ENCODE measurements at regions not wholly inside any gene's neighbourhood (a gene's known extent, or its start where the extent isn't known, plus 50 kb on each side); places are given as distances from the start of the nearest gene placed in this dataset.

DNA sequence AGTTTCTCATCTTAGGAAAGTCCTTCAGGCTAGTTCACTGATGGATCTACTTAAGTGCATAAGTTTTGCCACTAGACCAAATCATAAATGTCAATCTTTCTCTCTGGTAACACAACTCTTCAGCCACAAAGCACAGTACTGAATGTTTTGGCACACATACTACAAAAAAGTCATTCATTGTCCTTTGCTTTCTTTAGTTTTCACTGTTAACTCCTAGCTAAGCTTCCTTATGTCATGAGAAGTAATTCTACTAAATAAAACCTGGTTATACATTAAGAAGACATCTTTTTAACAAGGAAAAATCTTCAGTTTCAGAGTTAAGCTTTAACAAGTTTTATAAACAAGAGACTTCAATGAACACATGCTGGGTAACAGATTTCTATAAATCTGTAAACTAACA is 379.2 kb upstream of the NFIA start:
- no peak overlapping the region for H2AFZ ChIP-seq (ENCODE audit: low read depth, low read length, severe bottlenecking)
- no peaks in the 10 kb centered on the region for H3K27me3 ChIP-seq (ENCODE audit: low read length)
- no peak overlapping the region for H3K27ac ChIP-seq (ENCODE audit: low read depth, low read length)
- no peak for TF ChIP-seq EZH2phosphoT487 (conservative IDR thresholded peaks at IDR 0.05; ENCODE audit: low read length)
- TF ChIP-seq, protein P1, sequence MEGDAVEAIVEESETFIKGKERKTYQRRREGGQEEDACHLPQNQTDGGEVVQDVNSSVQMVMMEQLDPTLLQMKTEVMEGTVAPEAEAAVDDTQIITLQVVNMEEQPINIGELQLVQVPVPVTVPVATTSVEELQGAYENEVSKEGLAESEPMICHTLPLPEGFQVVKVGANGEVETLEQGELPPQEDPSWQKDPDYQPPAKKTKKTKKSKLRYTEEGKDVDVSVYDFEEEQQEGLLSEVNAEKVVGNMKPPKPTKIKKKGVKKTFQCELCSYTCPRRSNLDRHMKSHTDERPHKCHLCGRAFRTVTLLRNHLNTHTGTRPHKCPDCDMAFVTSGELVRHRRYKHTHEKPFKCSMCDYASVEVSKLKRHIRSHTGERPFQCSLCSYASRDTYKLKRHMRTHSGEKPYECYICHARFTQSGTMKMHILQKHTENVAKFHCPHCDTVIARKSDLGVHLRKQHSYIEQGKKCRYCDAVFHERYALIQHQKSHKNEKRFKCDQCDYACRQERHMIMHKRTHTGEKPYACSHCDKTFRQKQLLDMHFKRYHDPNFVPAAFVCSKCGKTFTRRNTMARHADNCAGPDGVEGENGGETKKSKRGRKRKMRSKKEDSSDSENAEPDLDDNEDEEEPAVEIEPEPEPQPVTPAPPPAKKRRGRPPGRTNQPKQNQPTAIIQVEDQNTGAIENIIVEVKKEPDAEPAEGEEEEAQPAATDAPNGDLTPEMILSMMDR (IDR thresholded peaks at IDR 0.05; ENCODE audit: insufficient read depth, low read length, poor library complexity, severe bottlenecking): no peak
- H3K36me3 ChIP-seq (ENCODE audit: low read length): no peaks in the 10 kb centered on the region
- no peak overlapping the region for H3K4me3 ChIP-seq (ENCODE audit: insufficient read depth, low read length, poor library complexity, severe bottlenecking)
- no peaks in the 10 kb centered on the region for H4K20me1 ChIP-seq (ENCODE audit: low read depth, low read length)
- no peak overlapping the region for H3K9ac ChIP-seq (ENCODE audit: low read length)
- H3K4me2 ChIP-seq (ENCODE audit: low read depth, low read length, poor library complexity, severe bottlenecking): no peak overlapping the region
- no peaks in the 10 kb centered on the region for H3K9me3 ChIP-seq (ENCODE audit: insufficient read depth, low read length)
- H3F3A ChIP-seq (ENCODE audit: insufficient read depth): no peaks in the 10 kb centered on the region
- H3K79me2 ChIP-seq (ENCODE audit: insufficient read depth, low read length): no peaks in the 10 kb centered on the region
- H3K9me2 ChIP-seq (replicated peaks; ENCODE audit: insufficient read depth, low read length): no peaks in the 10 kb centered on the region

DNA sequence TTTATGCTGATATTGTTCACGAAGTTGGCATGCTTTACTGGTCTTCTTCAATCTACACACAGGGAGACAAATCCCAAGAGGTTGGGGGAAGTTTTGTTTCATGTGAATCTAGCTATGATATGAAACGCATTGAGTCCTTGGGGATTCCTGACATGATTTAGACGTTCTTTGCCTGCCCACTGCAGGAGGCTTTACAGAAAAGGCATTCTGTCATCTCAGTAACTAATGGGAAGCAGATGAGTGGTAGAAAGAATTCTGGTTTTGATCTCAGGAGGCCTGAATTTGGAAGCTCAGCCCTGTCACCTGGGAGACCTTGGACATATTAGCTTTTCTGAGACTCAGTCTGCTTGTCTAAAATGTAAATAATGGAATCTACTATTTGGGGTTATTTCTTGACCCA is 383.0 kb upstream of the NFIA start:
- H3K36me3 ChIP-seq (ENCODE audit: low read length): no peaks in the 10 kb centered on the region
- H3K4me2 ChIP-seq (ENCODE audit: low read depth, low read length, poor library complexity, severe bottlenecking): no peak overlapping the region
- H3K9ac ChIP-seq (ENCODE audit: low read length): no peak overlapping the region
- no peaks in the 10 kb centered on the region for H3F3A ChIP-seq (ENCODE audit: insufficient read depth)
- no peak overlapping the region for H3K27ac ChIP-seq (ENCODE audit: low read depth, low read length)
- no peak for TF ChIP-seq EZH2phosphoT487 (conservative IDR thresholded peaks at IDR 0.05; ENCODE audit: low read length)
- TF ChIP-seq, protein P1 (IDR thresholded peaks at IDR 0.05; ENCODE audit: insufficient read depth, low read length, poor library complexity, severe bottlenecking): no peak
- H3K9me2 ChIP-seq (replicated peaks; ENCODE audit: insufficient read depth, low read length): no peaks in the 10 kb centered on the region
- no peaks in the 10 kb centered on the region for H3K27me3 ChIP-seq (ENCODE audit: low read length)
- no peak overlapping the region for H3K4me3 ChIP-seq (ENCODE audit: insufficient read depth, low read length, poor library complexity, severe bottlenecking)
- no peak overlapping the region for H2AFZ ChIP-seq (ENCODE audit: low read depth, low read length, severe bottlenecking)
- no peaks in the 10 kb centered on the region for H4K20me1 ChIP-seq (ENCODE audit: low read depth, low read length)
- H3K79me2 ChIP-seq (ENCODE audit: insufficient read depth, low read length): no peaks in the 10 kb centered on the region
- H3K9me3 ChIP-seq (ENCODE audit: insufficient read depth, low read length): no peaks in the 10 kb centered on the region

DNA sequence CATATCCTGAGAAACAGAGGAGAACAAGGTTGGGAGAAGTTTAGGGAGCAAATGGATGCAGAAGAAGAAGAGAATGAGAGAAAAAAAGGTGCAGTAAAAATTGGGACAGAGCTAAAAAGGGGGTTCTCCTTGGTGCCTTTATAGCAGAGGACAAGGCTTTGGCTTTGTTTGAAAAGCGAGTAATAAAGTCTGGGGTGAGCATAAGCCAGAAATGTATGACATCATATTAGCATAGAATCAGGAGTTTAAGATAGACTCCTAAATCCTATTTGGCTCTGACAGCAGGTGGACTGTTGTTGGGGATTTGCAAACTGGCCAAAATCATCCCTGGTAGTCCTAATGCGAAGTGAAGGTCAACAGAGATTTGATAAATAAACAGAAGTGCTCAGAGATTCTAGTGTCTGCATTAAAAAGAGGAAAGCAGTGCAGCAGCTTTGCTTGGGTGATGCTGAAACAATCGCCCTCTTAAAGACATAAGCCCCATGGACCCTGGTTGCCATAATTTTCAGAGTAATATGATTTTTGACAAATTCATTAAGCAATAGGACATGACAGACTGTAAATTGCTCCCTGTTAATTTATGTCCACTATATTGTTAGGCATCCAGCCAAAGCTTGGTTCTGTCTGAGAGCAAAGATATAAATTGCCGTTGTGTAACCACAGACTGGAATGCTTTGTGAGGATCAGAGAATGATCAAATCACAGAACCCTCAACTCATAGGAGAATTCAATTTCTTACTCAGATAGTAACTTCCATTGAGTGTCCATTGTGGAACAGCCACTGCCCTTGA is 385.0 kb upstream of the NFIA start:
- no peak overlapping the region for H3K9ac ChIP-seq (ENCODE audit: low read length)
- H3K79me2 ChIP-seq (ENCODE audit: insufficient read depth, low read length): no peaks in the 10 kb centered on the region
- no peaks in the 10 kb centered on the region for H3K36me3 ChIP-seq (ENCODE audit: low read length)
- no peak overlapping the region for H3K4me2 ChIP-seq (ENCODE audit: low read depth, low read length, poor library complexity, severe bottlenecking)
- H3K9me2 ChIP-seq (replicated peaks; ENCODE audit: insufficient read depth, low read length): no peaks in the 10 kb centered on the region
- H4K20me1 ChIP-seq (ENCODE audit: low read depth, low read length): no peaks in the 10 kb centered on the region
- H2AFZ ChIP-seq (ENCODE audit: low read depth, low read length, severe bottlenecking): no peak overlapping the region
- no peaks in the 10 kb centered on the region for H3K27me3 ChIP-seq (ENCODE audit: low read length)
- no peaks in the 10 kb centered on the region for H3K9me3 ChIP-seq (ENCODE audit: insufficient read depth, low read length)
- H3F3A ChIP-seq (ENCODE audit: insufficient read depth): no peaks in the 10 kb centered on the region
- TF ChIP-seq, protein P1 (IDR thresholded peaks at IDR 0.05; ENCODE audit: insufficient read depth, low read length, poor library complexity, severe bottlenecking): no peak
- no peak for TF ChIP-seq EZH2phosphoT487 (conservative IDR thresholded peaks at IDR 0.05; ENCODE audit: low read length)
- H3K27ac ChIP-seq (ENCODE audit: low read depth, low read length): no peak overlapping the region
- H3K4me3 ChIP-seq (ENCODE audit: insufficient read depth, low read length, poor library complexity, severe bottlenecking): no peak overlapping the region

Data from SU-DHL-6 (cell line).